ENCODE measurements at regions not wholly inside any gene's neighbourhood (a gene's known extent, or its start where the extent isn't known, plus 50 kb on each side); places are given as distances from the start of the nearest gene placed in this dataset.
"Not testable (repeated sequence)": the region's sequence is repeated elsewhere in the genome, so short reads cannot be mapped to it uniquely, and the experiment has no call there.

- no peak for TF ChIP-seq ZNF462 (CRISPR knock-in tag; IDR thresholded peaks at IDR 0.05)
- no peak for TF ChIP-seq EZH2 (IDR thresholded peaks at IDR 0.05; ENCODE audit: low read depth, unreplicated experiment)
- TF ChIP-seq JUNB (IDR thresholded peaks at IDR 0.05; ENCODE audit: unreplicated experiment), result no peak
Observed at GRCh38 chr10:42722575-42722974, 60.0 kb upstream of the BMS1 start (continued).

GRCh38 chr10:42723549-42723948 is 59.0 kb upstream of the BMS1 start:
- H3K4me2 ChIP-seq; H3F3A ChIP-seq (replicated peaks; ENCODE audit: low read depth); H4K20me1 ChIP-seq (replicated peaks; ENCODE audit: insufficient read depth); H3K4me1 Mint-ChIP-seq; H3K4me1 ChIP-seq (ENCODE audit: insufficient read depth); H3K79me2 ChIP-seq (replicated peaks; ENCODE audit: insufficient read depth); H3K36me3 Mint-ChIP-seq (ENCODE audit: low read depth); H3K36me3 ChIP-seq (ENCODE audit: insufficient read depth); H3K27me3 ChIP-seq (ENCODE audit: insufficient read depth); H3K27me3 Mint-ChIP-seq (ENCODE audit: insufficient read depth, low read depth, poor library complexity); H3K9me2 ChIP-seq (ENCODE audit: insufficient read depth); H3K27ac Mint-ChIP-seq; H3K4me3 ChIP-seq; ATAC-seq; H3K27ac ChIP-seq (ENCODE audit: low read depth); DNase-seq (ENCODE audit: low spot score); H3K4me3 Mint-ChIP-seq; H2AFZ ChIP-seq: not testable (repeated sequence)
- peaks cover 93% of the 10 kb centered on the region for H3K9me3 Mint-ChIP-seq

- not testable (repeated sequence) for H4K20me1 ChIP-seq (replicated peaks; ENCODE audit: insufficient read depth); H3K36me3 ChIP-seq (ENCODE audit: insufficient read depth); H3K4me1 ChIP-seq (ENCODE audit: insufficient read depth); H3F3A ChIP-seq (replicated peaks; ENCODE audit: low read depth); H3K9me2 ChIP-seq (ENCODE audit: insufficient read depth); DNase-seq (ENCODE audit: low spot score); ATAC-seq; H2AFZ ChIP-seq; H3K27me3 Mint-ChIP-seq (ENCODE audit: insufficient read depth, low read depth, poor library complexity); H3K27me3 ChIP-seq (ENCODE audit: insufficient read depth); H3K4me3 ChIP-seq; H3K4me2 ChIP-seq; H3K4me3 Mint-ChIP-seq; H3K79me2 ChIP-seq (replicated peaks; ENCODE audit: insufficient read depth); H3K27ac ChIP-seq (ENCODE audit: low read depth); H3K27ac Mint-ChIP-seq; H3K4me1 Mint-ChIP-seq; H3K36me3 Mint-ChIP-seq (ENCODE audit: low read depth)
- H3K9me3 Mint-ChIP-seq, result peaks cover 94% of the 10 kb centered on the region
Observed at GRCh38 chr10:42724660-42725059, 57.9 kb upstream of the BMS1 start.
